Endothelial cell of umbilical vein (primary cell): ENCODE measurements at regions not wholly inside any gene's neighbourhood (a gene's known extent, or its start where the extent isn't known, plus 50 kb on each side); places are given as distances from the start of the nearest gene placed in this dataset.

Source experiments
- BruUV-seq: library from RNA; stranded (reverse); fragments of 400-500 nt; replicated peaks from 2 replicates; lab custom pipeline; 2021; lab: Mats Ljungman, UMichigan
- CTCF ChIA-PET: fragments of 300-600, 350-600 bp; sonication (Branson Sonifier 250); formaldehyde crosslinking; loops from one replicate; lab custom pipeline; 2021; ENCODE audit warnings: antibody characterized with exemption, inconsistent platforms; lab: Charles Lee
- POLR2A ChIA-PET: fragments of 300-600, 350-600 bp; sonication (Branson Sonifier 250); formaldehyde crosslinking; loops from one replicate; lab custom pipeline; 2021; ENCODE audit warnings: antibody characterized with exemption, inconsistent platforms; lab: Charles Lee
- DNase-seq: peaks from one replicate; pipeline ENCODE4 v3.0.0-alpha.2; 2011; ENCODE audit warnings: low read depth, low spot score
- FAIRE-seq: peaks from 2 replicates; lab custom pipeline; 2011; peaks lifted over from hg19 to GRCh38; lab: Jason Lieb, UNC
- H2AFZ ChIP-seq: 2 replicates; pipeline ENCODE4 v1.6.0; 2012; ENCODE audit warnings: low read depth, low read length, control low read depth, inconsistent platforms
- H3K27ac ChIP-seq: 2 replicates; pipeline ENCODE4 v1.5.1; 2011; ENCODE audit warnings: low read depth, mild to moderate bottlenecking, control low read depth, low read length, moderate library complexity; ENCODE audit not compliant: insufficient read depth
- H3K27me3 ChIP-seq, 2 experiments: 2 replicates each; pipeline versions ENCODE4 v1.6.0 to v1.6.1; 2011; ENCODE audit warnings: low read length in 2 of 2, mixed read lengths in 1 of 2; ENCODE audit not compliant: control insufficient read depth in 2 of 2, insufficient read depth in 2 of 2
- H3K36me3 ChIP-seq, 2 experiments: 2 replicates in 1 of 2; 3 replicates in 1 of 2; pipeline ENCODE4 v1.5.1; 2011; ENCODE audit warnings: low read length in 2 of 2, mild to moderate bottlenecking in 1 of 2, moderate library complexity in 1 of 2; ENCODE audit not compliant: control insufficient read depth in 2 of 2, insufficient read depth in 2 of 2; ENCODE audit errors: extremely low read depth in 1 of 2
- H3K4me1 ChIP-seq: 3 replicates; pipeline ENCODE4 v1.5.1; 2011; ENCODE audit warnings: mild to moderate bottlenecking, low read length; ENCODE audit not compliant: control insufficient read depth, insufficient read depth; ENCODE audit errors: extremely low read depth
- H3K4me2 ChIP-seq: 2 replicates; pipeline ENCODE4 v1.6.1; 2011; ENCODE audit warnings: low read length, control low read depth, mixed read lengths; ENCODE audit not compliant: insufficient read depth
- H3K4me3 ChIP-seq, 3 experiments: fragments of 200-600 bp in 1 of 3; sonication (generic), shearing (Covaris generic) in 1 of 3; replicated peaks in 1 of 3; 2 replicates each; pipeline ENCODE4 v1.5.1; 2011 to 2016; ENCODE audit warnings: control low read depth in 3 of 3, low read length in 3 of 3, mild to moderate bottlenecking in 2 of 3, inconsistent platforms in 1 of 3, low read depth in 1 of 3, moderate library complexity in 1 of 3; ENCODE audit not compliant: insufficient read depth in 1 of 3
- H3K79me2 ChIP-seq: 2 replicates; pipeline ENCODE4 v1.6.0; 2012; ENCODE audit warnings: low read length, inconsistent platforms; ENCODE audit not compliant: control insufficient read depth, insufficient read depth
- H3K9ac ChIP-seq: replicated peaks from 2 replicates; pipeline ENCODE3; 2011; ENCODE audit warnings: low read length, control low read depth; ENCODE audit not compliant: insufficient read depth; ENCODE audit errors: extremely low read depth
- H3K9me1 ChIP-seq: replicated peaks from 3 replicates; pipeline ENCODE4 v1.6.0; 2011; ENCODE audit warnings: mild to moderate bottlenecking, low read length; ENCODE audit not compliant: control insufficient read depth, insufficient read depth; ENCODE audit errors: extremely low read depth
- H3K9me3 ChIP-seq: replicated peaks from 2 replicates; pipeline ENCODE4 v1.5.1; 2012; ENCODE audit warnings: low read length, inconsistent platforms; ENCODE audit not compliant: control insufficient read depth, insufficient read depth
- H4K20me1 ChIP-seq: replicated peaks from 2 replicates; pipeline ENCODE3; 2011; ENCODE audit warnings: mild to moderate bottlenecking, low read length; ENCODE audit not compliant: control insufficient read depth, insufficient read depth; ENCODE audit errors: extremely low read depth
- CTCF ChIP-seq, 2 donors: IDR thresholded peaks; 1 replicate in 1 of 2; 2 replicates in 1 of 2; pipeline ENCODE4 v1.5.1; 2011; ENCODE audit warnings: low read length in 2 of 2, mild to moderate bottlenecking in 2 of 2, moderate library complexity in 2 of 2, control low read depth in 1 of 2, inconsistent platforms in 1 of 2, low read depth in 1 of 2; ENCODE audit not compliant: insufficient read depth in 1 of 2; ENCODE audit errors: extremely low read depth in 1 of 2
- EZH2 ChIP-seq: IDR thresholded peaks from 2 replicates; pipeline ENCODE4 v1.6.1; 2012; ENCODE audit warnings: borderline replicate concordance, low read depth, mild to moderate bottlenecking, moderate library complexity, low read length, inconsistent platforms; ENCODE audit not compliant: severe bottlenecking
- FOS ChIP-seq: IDR thresholded peaks from 2 replicates; pipeline ENCODE4 v1.6.1; 2011; ENCODE audit warnings: mild to moderate bottlenecking, low read length, moderate library complexity, borderline replicate concordance; ENCODE audit not compliant: insufficient read depth
- GATA2 ChIP-seq: IDR thresholded peaks from 2 replicates; pipeline ENCODE4 v1.7.0; 2011; ENCODE audit warnings: low read depth, mild to moderate bottlenecking, moderate library complexity, mixed read lengths, low read length; ENCODE audit not compliant: insufficient read length, insufficient read depth
- JUN ChIP-seq: IDR thresholded peaks from 2 replicates; pipeline ENCODE4 v1.6.1; 2011; ENCODE audit warnings: borderline replicate concordance, low read depth; ENCODE audit not compliant: insufficient read length, insufficient read depth
- MAX ChIP-seq: IDR thresholded peaks from 2 replicates; pipeline ENCODE4 v1.6.1; 2011; ENCODE audit not compliant: insufficient read depth, insufficient read length
- MYC ChIP-seq: IDR thresholded peaks from one replicate; pipeline ENCODE4 v1.6.1; 2011; ENCODE audit warnings: mild to moderate bottlenecking, low read depth, low read length
- POLR2A ChIP-seq: IDR thresholded peaks from 2 replicates; pipeline ENCODE4 v1.6.1; 2012; ENCODE audit warnings: low read depth, mild to moderate bottlenecking, control low read depth, low read length
- POLR2AphosphoS5 ChIP-seq: IDR thresholded peaks from 2 replicates; pipeline ENCODE4 v1.6.1; 2012; ENCODE audit warnings: low read depth, mild to moderate bottlenecking, control low read depth, low read length, moderate library complexity; ENCODE audit not compliant: insufficient read depth
- dilution Hi-C: fragments of 300-500 bp; cut with MboI; formaldehyde crosslinking; loops from one replicate; pipeline ENCODE4 v1.15.0; 2019; ENCODE audit warnings: low sequenced_read_pairs; ENCODE audit not compliant: extremely low pct_ligation_motif_present
- intact Hi-C: fragments of 100-400 bp; cut with micrococcal nuclease; formaldehyde crosslinking; loops from one replicate; pipeline ENCODE4 v1.10.0; 2022

- no peaks in the 10 kb centered on the region for H4K20me1 ChIP-seq
- no peaks in the 10 kb centered on the region for H3K27me3 ChIP-seq
- ChIA-PET POLR2A (no interaction called here), CTCF (no interaction called here)
- FAIRE-seq (no peak), DNase-seq (no peak)
- dilution Hi-C loops (no loop called here), intact Hi-C loops (no loop called here)
- no peak overlapping the region for H3K27ac ChIP-seq
- H3K9me1 ChIP-seq = no peaks in the 10 kb centered on the region
- peak overlapping the region; percentile 2 for H2AFZ ChIP-seq
- TF ChIP-seq CTCF (IDR thresholded peaks at IDR 0.05; ENCODE audit: extremely low read depth in 1 of 2, insufficient read depth in 1 of 2, low read depth in 1 of 2, low read length in 2 of 2) (no peak), JUN (no peak), MYC (no peak), GATA2 (no peak), POLR2AphosphoS5 (no peak), POLR2A (no peak), FOS (no peak), MAX (no peak), EZH2 (no peak)
- no peak overlapping the region for H3K4me2 ChIP-seq
- H3K79me2 ChIP-seq = no peaks in the 10 kb centered on the region
- no peaks in the 10 kb centered on the region for H3K9me3 ChIP-seq
- H3K4me3 ChIP-seq = no peak overlapping the region
- H3K4me1 ChIP-seq = peaks cover 6% of the 10 kb centered on the region
- no peak overlapping the region for H3K9ac ChIP-seq
- no peaks in the 10 kb centered on the region for H3K36me3 ChIP-seq
- BruUV-seq = no TSS peak
Observed at GRCh38 chr14:29282169-29282568, 515.6 kb downstream of the FOXG1 start.
